ENCODE measurements at regions not wholly inside any gene's neighbourhood (a gene's known extent, or its start where the extent isn't known, plus 50 kb on each side); places are given as distances from the start of the nearest gene placed in this dataset.
"Not testable (repeated sequence)": the region's sequence is repeated elsewhere in the genome, so short reads cannot be mapped to it uniquely, and the experiment has no call there.

GRCh38 chr1:48082271-48082962 is 85.2 kb upstream of the TRABD2B start:
- no peak for DNase-seq

- DNase-seq = no peak
Measured at GRCh38 chr1:48080331-48081255, 83.4 kb upstream of the TRABD2B start.

- no peak for DNase-seq
Measured at GRCh38 chr1:48079096-48079495, 81.9 kb upstream of the TRABD2B start.

- no peak for DNase-seq
Measured at GRCh38 chr1:48077795-48078222, 80.6 kb upstream of the TRABD2B start.

- no peak for DNase-seq
Measured at GRCh38 chr1:48076017-48076416, 78.8 kb upstream of the TRABD2B start.

GRCh38 chr1:48073798-48074530 is 76.8 kb upstream of the TRABD2B start:
- DNase-seq = peak; percentile 83

GRCh38 chr1:48071513-48071912 is 74.3 kb upstream of the TRABD2B start:
- no peak for DNase-seq

GRCh38 chr1:48070396-48070750 is 73.2 kb upstream of the TRABD2B start:
- DNase-seq = no peak

GRCh38 chr1:48069662-48070395 is 72.6 kb upstream of the TRABD2B start:
- DNase-seq = no peak

GRCh38 chr1:48068206-48068605 is 71.0 kb upstream of the TRABD2B start:
- DNase-seq = no peak

- DNase-seq = no peak
Measured at GRCh38 chr1:48066936-48067335, 69.8 kb upstream of the TRABD2B start.

GRCh38 chr1:48064693-48065092 is 67.5 kb upstream of the TRABD2B start:
- not testable (repeated sequence) for DNase-seq

- DNase-seq = no peak
Measured at GRCh38 chr1:48062353-48062752, 65.2 kb upstream of the TRABD2B start.

GRCh38 chr1:48061162-48062136 is 64.3 kb upstream of the TRABD2B start:
- peak; percentile 85 for DNase-seq

GRCh38 chr1:48059289-48059688 is 62.1 kb upstream of the TRABD2B start:
- no peak for DNase-seq

- DNase-seq = peak; percentile 79
Measured at GRCh38 chr1:48058135-48059025, 61.2 kb upstream of the TRABD2B start.

GRCh38 chr1:48057249-48057648 is 60.1 kb upstream of the TRABD2B start:
- no peak for DNase-seq

GRCh38 chr1:48055876-48056764 is 58.9 kb upstream of the TRABD2B start:
- peak; percentile 47 for DNase-seq

- DNase-seq = no peak
Measured at GRCh38 chr1:48054232-48054631, 57.0 kb upstream of the TRABD2B start.
